DND-41 (cell line): ENCODE measurements at regions not wholly inside any gene's neighbourhood (a gene's known extent, or its start where the extent isn't known, plus 50 kb on each side); places are given as distances from the start of the nearest gene placed in this dataset.

Experiments used
- ATAC-seq: fragments of 200-7000 bp; cut with Tn5 transposase; 3 replicates; pipeline ENCODE4 v1.9.1; 2021; ENCODE audit warnings: low read depth; ENCODE audit not compliant: insufficient read depth
- DNase-seq: peaks from one replicate; pipeline ENCODE4 v3.0.0-alpha.2; 2020
- H2AFZ ChIP-seq: 2 replicates; pipeline ENCODE4 v1.6.0; 2012; ENCODE audit warnings: low read depth, low read length
- H3K27ac ChIP-seq: 2 replicates; pipeline ENCODE4 v1.5.1; 2012; ENCODE audit warnings: low read length, inconsistent platforms
- H3K27me3 ChIP-seq: fragments of 200-600 bp; sonication (generic); 2 replicates; pipeline ENCODE4 v1.6.0; 2012; ENCODE audit warnings: low read length, mild to moderate bottlenecking, inconsistent platforms; ENCODE audit not compliant: insufficient read depth, poor library complexity
- H3K36me3 ChIP-seq: 2 replicates; pipeline ENCODE4 v1.5.1; 2012; ENCODE audit warnings: low read length, inconsistent platforms; ENCODE audit not compliant: insufficient read depth
- H3K4me1 ChIP-seq: 2 replicates; pipeline ENCODE4 v1.5.1; 2012; ENCODE audit warnings: mild to moderate bottlenecking, low read length; ENCODE audit not compliant: insufficient read depth
- H3K4me2 ChIP-seq: 2 replicates; pipeline ENCODE4 v1.6.0; 2012; ENCODE audit warnings: mild to moderate bottlenecking, moderate library complexity, low read length, inconsistent platforms; ENCODE audit not compliant: insufficient read depth
- H3K4me3 ChIP-seq, 2 experiments: fragments of 200-600 bp in 1 of 2; shearing (Covaris generic) in 1 of 2; 2 replicates each; pipeline ENCODE4 v1.5.1; 2012 to 2016; ENCODE audit warnings: inconsistent platforms in 2 of 2, low read length in 2 of 2, mild to moderate bottlenecking in 2 of 2, low read depth in 1 of 2, moderate library complexity in 1 of 2
- H3K79me2 ChIP-seq: 2 replicates; pipeline ENCODE4 v1.6.0; 2012; ENCODE audit warnings: low read length, inconsistent platforms; ENCODE audit not compliant: insufficient read depth
- H3K9ac ChIP-seq: 2 replicates; pipeline ENCODE4 v1.6.0; 2012; ENCODE audit warnings: low read depth, mild to moderate bottlenecking, inconsistent platforms, low read length, moderate library complexity
- H3K9me3 ChIP-seq: 2 replicates; pipeline ENCODE4 v1.5.1; 2012; ENCODE audit warnings: low read length, moderate library complexity, mild to moderate bottlenecking, inconsistent platforms; ENCODE audit not compliant: insufficient read depth, severe bottlenecking
- H4K20me1 ChIP-seq: 2 replicates; pipeline ENCODE4 v1.6.0; 2012; ENCODE audit warnings: low read length; ENCODE audit not compliant: insufficient read depth
- CTCF ChIP-seq: IDR thresholded peaks from 2 replicates; pipeline ENCODE4 v1.5.1; 2012; ENCODE audit warnings: borderline replicate concordance, low read length, moderate library complexity, mild to moderate bottlenecking; ENCODE audit not compliant: poor library complexity, severe bottlenecking; ENCODE audit errors: extremely low read depth
- EZH2 ChIP-seq: IDR thresholded peaks from 3 replicates; pipeline ENCODE4 v1.6.1; 2012; ENCODE audit warnings: borderline replicate concordance, low read depth, mild to moderate bottlenecking, moderate library complexity, low read length, inconsistent platforms; ENCODE audit not compliant: severe bottlenecking

- Histone ChIP-seq H3K9ac (no peak overlapping the region), H3K4me3 (no peak overlapping the region), H3K36me3 (no peaks in the 10 kb centered on the region), H2AFZ (no peak overlapping the region), H3K4me1 (no peaks in the 10 kb centered on the region), H3K27me3 (no peaks in the 10 kb centered on the region), H3K27ac (no peak overlapping the region), H3K4me2 (no peak overlapping the region), H3K79me2 (no peaks in the 10 kb centered on the region), H3K9me3 (no peaks in the 10 kb centered on the region), H4K20me1 (no peaks in the 10 kb centered on the region)
- no peak for DNase-seq
- TF ChIP-seq CTCF (no peak), EZH2 (no peak)
- ATAC-seq = no peak
Observed at GRCh38 chr1:95369985-95370690, 136.1 kb downstream of the RWDD3 start.

GRCh38 chr1:95370691-95371562, 136.9 kb downstream of the RWDD3 start:
- no peak overlapping the region for H2AFZ ChIP-seq
- H3K9ac ChIP-seq = no peak overlapping the region
- ATAC-seq (no peak), DNase-seq (no peak)
- H3K4me2 ChIP-seq = no peak overlapping the region
- no peak overlapping the region for H3K4me3 ChIP-seq
- no peak overlapping the region for H3K27ac ChIP-seq
- H3K4me1 ChIP-seq = no peaks in the 10 kb centered on the region
- H3K9me3 ChIP-seq = no peaks in the 10 kb centered on the region
- no peaks in the 10 kb centered on the region for H4K20me1 ChIP-seq
- TF ChIP-seq EZH2 (no peak), CTCF (no peak)
- no peaks in the 10 kb centered on the region for H3K27me3 ChIP-seq
- no peaks in the 10 kb centered on the region for H3K79me2 ChIP-seq
- no peaks in the 10 kb centered on the region for H3K36me3 ChIP-seq

- DNase-seq = no peak
- Histone ChIP-seq H2AFZ (no peak overlapping the region), H3K4me1 (no peaks in the 10 kb centered on the region), H3K4me2 (no peak overlapping the region), H4K20me1 (no peaks in the 10 kb centered on the region), H3K9ac (no peak overlapping the region), H3K79me2 (no peaks in the 10 kb centered on the region), H3K27me3 (no peaks in the 10 kb centered on the region), H3K9me3 (no peaks in the 10 kb centered on the region), H3K4me3 (no peak overlapping the region), H3K27ac (no peak overlapping the region), H3K36me3 (no peaks in the 10 kb centered on the region)
- TF ChIP-seq EZH2 (no peak), CTCF (no peak)
- no peak for ATAC-seq
Observed at GRCh38 chr1:95371666-95372282, 137.8 kb downstream of the RWDD3 start.
